PFSK-1 (cell line): ENCODE measurements at regions not wholly inside any gene's neighbourhood (a gene's known extent, or its start where the extent isn't known, plus 50 kb on each side); places are given as distances from the start of the nearest gene placed in this dataset.

Experiments used
- FOXP2 ChIP-seq: optimal IDR thresholded peaks from 2 replicates; pipeline ENCODE3; 2011; ENCODE audit warnings: borderline replicate concordance, control low read depth, inconsistent platforms; ENCODE audit not compliant: insufficient read depth; ENCODE audit errors: extremely low read length, extremely low read depth
- POLR2AphosphoS5 ChIP-seq: IDR thresholded peaks from 2 replicates; pipeline ENCODE4 v1.6.1; 2012; ENCODE audit warnings: low read depth, mild to moderate bottlenecking, control low read depth, low read length, moderate library complexity
- REST ChIP-seq, 2 experiments: IDR thresholded peaks; 2 replicates each; pipeline versions ENCODE4 v1.6.1 to v1.8.0; 2011 to 2012; ENCODE audit warnings: low read depth in 2 of 2, low read length in 2 of 2, control low read depth in 1 of 2, inconsistent platforms in 1 of 2, mild to moderate bottlenecking in 1 of 2, moderate library complexity in 1 of 2; ENCODE audit not compliant: insufficient read depth in 1 of 2
- SIN3A ChIP-seq: IDR thresholded peaks from 2 replicates; pipeline ENCODE4 v1.6.1; 2012; ENCODE audit warnings: mild to moderate bottlenecking, low read length, moderate library complexity, borderline replicate concordance; ENCODE audit not compliant: insufficient read depth
- TAF1 ChIP-seq: IDR thresholded peaks from 2 replicates; pipeline ENCODE4 v1.6.1; 2012; ENCODE audit warnings: low read length, control low read depth, borderline replicate concordance; ENCODE audit not compliant: insufficient read depth

GRCh38 chr6:114862064-114862463 lies 519.2 kb upstream of the HS3ST5 start:
- TF ChIP-seq FOXP2 (no peak), POLR2AphosphoS5 (no peak), REST (IDR thresholded peaks at IDR 0.05; ENCODE audit: insufficient read depth in 1 of 2, low read depth in 2 of 2, low read length in 2 of 2) (no peak), SIN3A (no peak)

GRCh38 chr6:114844359-114844758 lies 501.5 kb upstream of the HS3ST5 start:
- TF ChIP-seq REST (IDR thresholded peaks at IDR 0.05; ENCODE audit: insufficient read depth in 1 of 2, low read depth in 2 of 2, low read length in 2 of 2) (no peak), SIN3A (no peak), TAF1 (no peak), POLR2AphosphoS5 (no peak), FOXP2 (no peak)

- TF ChIP-seq TAF1 (no peak), POLR2AphosphoS5 (no peak), SIN3A (no peak)
Measured at GRCh38 chr6:114839019-114839418, 496.2 kb upstream of the HS3ST5 start.

- no peak for TF ChIP-seq REST (IDR thresholded peaks at IDR 0.05; ENCODE audit: insufficient read depth in 1 of 2, low read depth in 2 of 2, low read length in 2 of 2)
- TF ChIP-seq SIN3A = no peak
- no peak for TF ChIP-seq TAF1
- TF ChIP-seq FOXP2 = no peak
- TF ChIP-seq POLR2AphosphoS5 = no peak
Measured at GRCh38 chr6:114833211-114833610, 490.4 kb upstream of the HS3ST5 start.

- TF ChIP-seq POLR2AphosphoS5 (no peak), TAF1 (no peak), REST (IDR thresholded peaks at IDR 0.05; ENCODE audit: insufficient read depth in 1 of 2, low read depth in 2 of 2, low read length in 2 of 2) (no peak), FOXP2 (no peak), SIN3A (no peak)
Measured at GRCh38 chr6:114830515-114830914, 487.7 kb upstream of the HS3ST5 start.

DNA sequence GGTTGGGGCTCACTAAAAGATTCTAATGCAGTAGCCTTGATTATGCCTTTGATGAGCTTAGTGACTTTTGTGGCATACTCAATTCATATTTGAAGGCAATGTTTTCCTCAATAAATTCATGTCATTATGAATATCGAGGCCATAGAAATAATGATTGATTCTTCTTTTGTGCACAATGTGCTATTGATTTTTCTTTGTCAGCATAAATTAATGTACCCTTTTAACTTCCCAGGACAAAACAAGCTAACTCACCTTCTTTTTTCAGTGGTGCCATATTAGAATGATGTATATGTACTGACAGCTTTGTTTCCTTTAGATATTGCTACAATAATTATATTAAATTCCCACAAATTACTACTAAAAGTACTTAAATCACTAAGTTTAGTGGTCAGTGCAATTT lies 484.3 kb upstream of the HS3ST5 start:
- TF ChIP-seq SIN3A (no peak), FOXP2 (no peak), TAF1 (no peak), POLR2AphosphoS5 (no peak), REST (IDR thresholded peaks at IDR 0.05; ENCODE audit: insufficient read depth in 1 of 2, low read depth in 2 of 2, low read length in 2 of 2) (no peak)
